Natural killer cell (primary cell): ENCODE measurements at regions not wholly inside any gene's neighbourhood (a gene's known extent, or its start where the extent isn't known, plus 50 kb on each side); places are given as distances from the start of the nearest gene placed in this dataset.

Experiments used
- ATAC-seq, 3 donors: fragments of 150-1000 bp in 2 of 3; fragments of 200-7000 bp in 1 of 3; cut with Tn5 transposase; 1 replicate in 1 of 3; 2 replicates in 2 of 3; pipeline ENCODE4 v1.10.0; 2021; ENCODE audit warnings: mild to moderate bottlenecking in 2 of 3, moderate library complexity in 2 of 3
- DNase-seq, 2 donors: peaks; one replicate each; pipeline versions ENCODE4 v3.0.0 to v3.0.0-alpha.2; 2013 to 2021; ENCODE audit warnings: mixed read lengths in 1 of 2
- H3K27ac ChIP-seq: one replicate; pipeline ENCODE4 v1.5.1; 2013; ENCODE audit warnings: mild to moderate bottlenecking, low read length
- H3K27me3 ChIP-seq: one replicate; pipeline ENCODE4 v1.6.1; 2013; ENCODE audit warnings: low read length; ENCODE audit not compliant: control insufficient read depth, insufficient read depth
- H3K36me3 ChIP-seq: one replicate; pipeline ENCODE4 v1.6.1; 2013; ENCODE audit warnings: low read length; ENCODE audit not compliant: control insufficient read depth, insufficient read depth
- H3K4me1 ChIP-seq: one replicate; pipeline ENCODE4 v1.6.1; 2013; ENCODE audit warnings: low read length; ENCODE audit not compliant: control insufficient read depth, insufficient read depth
- H3K4me3 ChIP-seq: one replicate; pipeline ENCODE4 v1.5.1; 2013; ENCODE audit warnings: low read length
- H3K9me3 ChIP-seq: one replicate; pipeline ENCODE4 v1.6.1; 2013; ENCODE audit warnings: low read length; ENCODE audit not compliant: control insufficient read depth, insufficient read depth
- H3K27ac Mint-ChIP-seq, 2 donors: one replicate each; pipeline ENCODE4 v1.8.0; 2022; ENCODE audit warnings: mild to moderate bottlenecking in 2 of 2, mixed read lengths in 2 of 2, moderate library complexity in 1 of 2
- H3K27me3 Mint-ChIP-seq, 2 donors: one replicate each; pipeline ENCODE4 v1.8.0; 2022; ENCODE audit warnings: low read depth in 2 of 2, mixed read lengths in 2 of 2
- H3K36me3 Mint-ChIP-seq: one replicate; pipeline ENCODE4 v1.8.0; 2022; ENCODE audit warnings: mixed read lengths
- H3K4me1 Mint-ChIP-seq, 2 donors: one replicate each; pipeline ENCODE4 v1.8.0; 2022; ENCODE audit warnings: mixed read lengths in 2 of 2
- H3K4me3 Mint-ChIP-seq: one replicate; pipeline ENCODE4 v1.8.0; 2022; ENCODE audit warnings: mild to moderate bottlenecking, moderate library complexity, mixed read lengths
- H3K9me3 Mint-ChIP-seq, 2 donors: one replicate each; pipeline ENCODE4 v1.8.0; 2022; ENCODE audit warnings: mixed read lengths in 2 of 2
- CTCF ChIP-seq: fragments of 200-600 bp; IDR thresholded peaks from one replicate; pipeline ENCODE4 v1.8.0; 2022; ENCODE audit warnings: antibody characterized with exemption
- WGBS: methylation state at CpG from one replicate; pipeline ENCODE4 v1.1.7; 2013; ENCODE audit warnings: missing lambda C conversion rate; ENCODE audit not compliant: insufficient coverage; 5-methylcytosine and 5-hydroxymethylcytosine counted together
- intact Hi-C: fragments of 100-400 bp; cut with micrococcal nuclease; formaldehyde crosslinking; loops from one replicate; pipeline ENCODE4 v1.14.2; 2022

DNA sequence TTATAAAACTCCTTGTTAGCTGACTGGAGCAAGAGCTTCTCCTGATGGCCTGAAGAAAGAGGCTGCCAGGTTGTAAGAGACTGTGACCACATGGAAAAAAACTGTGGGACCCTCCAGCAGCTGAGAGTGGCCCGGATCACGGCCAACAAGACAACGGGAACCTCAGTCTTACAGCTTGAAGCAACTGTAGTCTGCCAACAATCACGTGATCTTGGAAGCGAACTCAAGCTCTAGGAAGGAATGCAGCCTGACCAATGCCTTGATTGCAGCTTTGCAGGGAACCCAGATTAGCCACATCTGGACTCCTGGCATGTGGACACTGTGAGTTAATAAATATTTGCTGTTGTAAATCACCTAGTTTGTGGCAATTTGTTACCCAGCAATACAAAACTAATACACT is 442.6 kb upstream of the PRMT6 start:
- Mint-ChIP-seq H3K27me3 (no peaks in the 10 kb centered on the region), H3K36me3 (no peaks in the 10 kb centered on the region), H3K27ac (no peak overlapping the region), H3K4me3 (no peak overlapping the region), H3K9me3 (peaks cover 10 to 20% of the 10 kb centered on the region in 2 donors), H3K4me1 (no peaks in the 10 kb centered on the region)
- H3K4me1 ChIP-seq: no peaks in the 10 kb centered on the region
- no peak for TF ChIP-seq CTCF
- WGBS: 74% methylated on average over 5 of the region's 5 CpGs
- no peaks in the 10 kb centered on the region for H3K27me3 ChIP-seq
- intact Hi-C loops: no loop called here
- no peak overlapping the region for H3K4me3 ChIP-seq
- no peaks in the 10 kb centered on the region for H3K36me3 ChIP-seq
- ATAC-seq (no peak), DNase-seq (no peak)
- no peaks in the 10 kb centered on the region for H3K9me3 ChIP-seq
- no peak overlapping the region for H3K27ac ChIP-seq

DNA sequence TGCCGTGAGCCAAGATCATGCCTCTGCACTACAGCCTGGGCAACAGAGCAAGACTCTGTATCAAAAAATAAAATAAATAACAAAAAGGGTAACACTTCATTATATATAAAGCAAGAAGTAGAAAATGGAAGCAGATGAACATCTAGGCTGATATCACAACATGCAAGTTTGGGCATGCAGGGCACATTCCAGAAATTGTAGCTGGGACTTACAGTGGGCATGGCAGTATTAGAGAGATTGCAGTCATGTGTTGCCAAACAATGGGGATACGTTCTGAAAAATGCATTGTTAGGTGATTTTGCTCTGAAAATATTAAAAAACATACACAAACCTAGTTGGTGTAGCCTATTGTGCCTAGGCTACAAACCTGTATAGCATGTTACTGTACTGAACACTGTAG is 441.0 kb upstream of the PRMT6 start:
- no peak for DNase-seq
- H3K27ac Mint-ChIP-seq: no peak overlapping the region
- no peaks in the 10 kb centered on the region for H3K4me1 Mint-ChIP-seq
- no peaks in the 10 kb centered on the region for H3K36me3 Mint-ChIP-seq
- no peak overlapping the region for H3K27ac ChIP-seq
- H3K36me3 ChIP-seq: no peaks in the 10 kb centered on the region
- intact Hi-C loops: no loop called here
- 100% methylated on average over 1 of the region's 2 CpGs for WGBS
- no peaks in the 10 kb centered on the region for H3K27me3 ChIP-seq
- ATAC-seq: no peak
- no peak overlapping the region for H3K4me3 Mint-ChIP-seq
- H3K9me3 ChIP-seq: peaks cover 7% of the 10 kb centered on the region
- H3K4me1 ChIP-seq: no peaks in the 10 kb centered on the region
- H3K27me3 Mint-ChIP-seq: no peaks in the 10 kb centered on the region
- H3K4me3 ChIP-seq: no peak overlapping the region
- TF ChIP-seq CTCF: no peak
- peaks cover 8 to 17% of the 10 kb centered on the region in 2 donors for H3K9me3 Mint-ChIP-seq

- no peak for TF ChIP-seq CTCF
- 83% methylated on average over 11 of the region's 11 CpGs for WGBS
- H3K9me3 Mint-ChIP-seq: peaks cover 12 to 16% of the 10 kb centered on the region in 2 donors
- no peaks in the 10 kb centered on the region for H3K36me3 ChIP-seq
- H3K4me1 Mint-ChIP-seq: no peaks in the 10 kb centered on the region
- no peak overlapping the region for H3K27ac Mint-ChIP-seq
- H3K27me3 Mint-ChIP-seq: no peaks in the 10 kb centered on the region
- no peak overlapping the region for H3K4me3 Mint-ChIP-seq
- ATAC-seq (no peak), DNase-seq (no peak)
- H3K27ac ChIP-seq: no peak overlapping the region
- H3K9me3 ChIP-seq: peaks cover 7% of the 10 kb centered on the region
- no peaks in the 10 kb centered on the region for H3K27me3 ChIP-seq
- no peak overlapping the region for H3K4me3 ChIP-seq
- intact Hi-C loops: no loop called here
- no peaks in the 10 kb centered on the region for H3K4me1 ChIP-seq
- no peaks in the 10 kb centered on the region for H3K36me3 Mint-ChIP-seq
These were observed 437.2 kb upstream of the PRMT6 start for GRCh38 chr1:106619080-106619826.

- H3K4me1 ChIP-seq: no peaks in the 10 kb centered on the region
- WGBS: 69% methylated on average over 5 of the region's 5 CpGs
- DNase-seq (no peak), ATAC-seq (no peak)
- Mint-ChIP-seq H3K27me3 (no peaks in the 10 kb centered on the region), H3K27ac (no peak overlapping the region), H3K4me1 (no peaks in the 10 kb centered on the region), H3K9me3 (peaks cover 12 to 18% of the 10 kb centered on the region in 2 donors), H3K36me3 (no peaks in the 10 kb centered on the region), H3K4me3 (no peak overlapping the region)
- no peak overlapping the region for H3K27ac ChIP-seq
- no peaks in the 10 kb centered on the region for H3K27me3 ChIP-seq
- no peaks in the 10 kb centered on the region for H3K36me3 ChIP-seq
- intact Hi-C loops: no loop called here
- no peak overlapping the region for H3K4me3 ChIP-seq
- no peak for TF ChIP-seq CTCF
- peaks cover 7% of the 10 kb centered on the region for H3K9me3 ChIP-seq
These were observed 436.7 kb upstream of the PRMT6 start for GRCh38 chr1:106619827-106620134.
